ENCODE measurements at regions not wholly inside any gene's neighbourhood (a gene's known extent, or its start where the extent isn't known, plus 50 kb on each side); places are given as distances from the start of the nearest gene placed in this dataset.

- no peaks in the 10 kb centered on the region for H3K27me3 ChIP-seq (ENCODE audit: low read length)
- no peaks in the 10 kb centered on the region for H4K20me1 ChIP-seq (ENCODE audit: low read depth, low read length)
- TF ChIP-seq EZH2phosphoT487 (conservative IDR thresholded peaks at IDR 0.05; ENCODE audit: low read length) = no peak
- H3K27ac ChIP-seq (ENCODE audit: low read depth, low read length) = no peak overlapping the region
- H3K9me3 ChIP-seq (ENCODE audit: insufficient read depth, low read length) = no peaks in the 10 kb centered on the region
- H3K79me2 ChIP-seq (ENCODE audit: insufficient read depth, low read length) = no peaks in the 10 kb centered on the region
- H3K4me2 ChIP-seq (ENCODE audit: low read depth, low read length, poor library complexity, severe bottlenecking) = no peak overlapping the region
- H3K9ac ChIP-seq (ENCODE audit: low read length) = no peak overlapping the region
- H3K4me3 ChIP-seq (ENCODE audit: insufficient read depth, low read length, poor library complexity, severe bottlenecking) = no peak overlapping the region
- no peaks in the 10 kb centered on the region for H3K36me3 ChIP-seq (ENCODE audit: low read length)
- no peak overlapping the region for H2AFZ ChIP-seq (ENCODE audit: low read depth, low read length, severe bottlenecking)
- H3F3A ChIP-seq (ENCODE audit: insufficient read depth) = no peaks in the 10 kb centered on the region
- H3K9me2 ChIP-seq (replicated peaks; ENCODE audit: insufficient read depth, low read length) = no peaks in the 10 kb centered on the region
Measured at GRCh38 chr12:24102676-24103075, 153.2 kb upstream of the SOX5 start.

GRCh38 chr12:24099576-24099975 lies 150.1 kb upstream of the SOX5 start:
- no peaks in the 10 kb centered on the region for H3K9me2 ChIP-seq (replicated peaks; ENCODE audit: insufficient read depth, low read length)
- H3K9ac ChIP-seq (ENCODE audit: low read length) = no peak overlapping the region
- no peak overlapping the region for H2AFZ ChIP-seq (ENCODE audit: low read depth, low read length, severe bottlenecking)

GRCh38 chr12:24095245-24095644 lies 145.8 kb upstream of the SOX5 start:
- no peak overlapping the region for H3K27ac ChIP-seq (ENCODE audit: low read depth, low read length)
- no peak overlapping the region for H3K4me3 ChIP-seq (ENCODE audit: insufficient read depth, low read length, poor library complexity, severe bottlenecking)
- no peaks in the 10 kb centered on the region for H3K79me2 ChIP-seq (ENCODE audit: insufficient read depth, low read length)
- no peaks in the 10 kb centered on the region for H3K36me3 ChIP-seq (ENCODE audit: low read length)
- H4K20me1 ChIP-seq (ENCODE audit: low read depth, low read length) = no peaks in the 10 kb centered on the region
- H2AFZ ChIP-seq (ENCODE audit: low read depth, low read length, severe bottlenecking) = no peak overlapping the region
- TF ChIP-seq CTCF (IDR thresholded peaks at IDR 0.05; ENCODE audit: insufficient read depth, low read length, poor library complexity, severe bottlenecking) (no peak), EZH2phosphoT487 (conservative IDR thresholded peaks at IDR 0.05; ENCODE audit: low read length) (no peak)
- H3K4me2 ChIP-seq (ENCODE audit: low read depth, low read length, poor library complexity, severe bottlenecking) = no peak overlapping the region
- H3F3A ChIP-seq (ENCODE audit: insufficient read depth) = no peaks in the 10 kb centered on the region
- no peak overlapping the region for H3K9ac ChIP-seq (ENCODE audit: low read length)
- H3K9me3 ChIP-seq (ENCODE audit: insufficient read depth, low read length) = no peaks in the 10 kb centered on the region
- no peaks in the 10 kb centered on the region for H3K27me3 ChIP-seq (ENCODE audit: low read length)
- no peaks in the 10 kb centered on the region for H3K9me2 ChIP-seq (replicated peaks; ENCODE audit: insufficient read depth, low read length)

More at GRCh38 chr12:24099576-24099975, 150.1 kb upstream of the SOX5 start:
- H3K4me3 ChIP-seq (ENCODE audit: insufficient read depth, low read length, poor library complexity, severe bottlenecking) = no peak overlapping the region
- no peak overlapping the region for H3K27ac ChIP-seq (ENCODE audit: low read depth, low read length)
- no peaks in the 10 kb centered on the region for H3K79me2 ChIP-seq (ENCODE audit: insufficient read depth, low read length)
- H3K27me3 ChIP-seq (ENCODE audit: low read length) = no peaks in the 10 kb centered on the region
- H3K4me2 ChIP-seq (ENCODE audit: low read depth, low read length, poor library complexity, severe bottlenecking) = no peak overlapping the region
- H3F3A ChIP-seq (ENCODE audit: insufficient read depth) = no peaks in the 10 kb centered on the region
- H4K20me1 ChIP-seq (ENCODE audit: low read depth, low read length) = no peaks in the 10 kb centered on the region
- no peaks in the 10 kb centered on the region for H3K9me3 ChIP-seq (ENCODE audit: insufficient read depth, low read length)
- no peaks in the 10 kb centered on the region for H3K36me3 ChIP-seq (ENCODE audit: low read length)
- TF ChIP-seq CTCF (IDR thresholded peaks at IDR 0.05; ENCODE audit: insufficient read depth, low read length, poor library complexity, severe bottlenecking) (no peak), EZH2phosphoT487 (conservative IDR thresholded peaks at IDR 0.05; ENCODE audit: low read length) (no peak)

GRCh38 chr12:24089510-24089890 lies 140.0 kb upstream of the SOX5 start:
- Histone ChIP-seq H3K79me2 (ENCODE audit: insufficient read depth, low read length) (no peaks in the 10 kb centered on the region), H3K4me2 (ENCODE audit: low read depth, low read length, poor library complexity, severe bottlenecking) (no peak overlapping the region), H3K36me3 (ENCODE audit: low read length) (no peaks in the 10 kb centered on the region), H3K9ac (ENCODE audit: low read length) (no peak overlapping the region), H3F3A (ENCODE audit: insufficient read depth) (no peaks in the 10 kb centered on the region), H3K4me3 (ENCODE audit: insufficient read depth, low read length, poor library complexity, severe bottlenecking) (no peak overlapping the region), H3K27me3 (ENCODE audit: low read length) (no peaks in the 10 kb centered on the region), H2AFZ (ENCODE audit: low read depth, low read length, severe bottlenecking) (no peak overlapping the region), H4K20me1 (ENCODE audit: low read depth, low read length) (no peaks in the 10 kb centered on the region), H3K9me2 (replicated peaks; ENCODE audit: insufficient read depth, low read length) (no peaks in the 10 kb centered on the region), H3K9me3 (ENCODE audit: insufficient read depth, low read length) (no peaks in the 10 kb centered on the region), H3K27ac (ENCODE audit: low read depth, low read length) (no peak overlapping the region)
- TF ChIP-seq EZH2phosphoT487 (conservative IDR thresholded peaks at IDR 0.05; ENCODE audit: low read length) = no peak
- no peak for TF ChIP-seq CTCF (IDR thresholded peaks at IDR 0.05; ENCODE audit: insufficient read depth, low read length, poor library complexity, severe bottlenecking)
